IPS-NIHi11 (cell line): ENCODE measurements at regions not wholly inside any gene's neighbourhood (a gene's known extent, or its start where the extent isn't known, plus 50 kb on each side); places are given as distances from the start of the nearest gene placed in this dataset.
"Not testable (repeated sequence)": the region's sequence is repeated elsewhere in the genome, so short reads cannot be mapped to it uniquely, and the experiment has no call there.

Experiments
- DNase-seq: peaks from one replicate; pipeline ENCODE4 v3.0.0; 2012; ENCODE audit warnings: mixed read lengths, low spot score

- DNase-seq = no peak
Measured at GRCh38 chr3:104933972-104934371, 432.7 kb upstream of the ALCAM start.

GRCh38 chr3:104935613-104936012 is 431.1 kb upstream of the ALCAM start:
- DNase-seq = no peak

GRCh38 chr3:104939196-104939595 is 427.5 kb upstream of the ALCAM start:
- DNase-seq = no peak

GRCh38 chr3:104941785-104942184 is 424.9 kb upstream of the ALCAM start:
- DNase-seq = no peak

DNA sequence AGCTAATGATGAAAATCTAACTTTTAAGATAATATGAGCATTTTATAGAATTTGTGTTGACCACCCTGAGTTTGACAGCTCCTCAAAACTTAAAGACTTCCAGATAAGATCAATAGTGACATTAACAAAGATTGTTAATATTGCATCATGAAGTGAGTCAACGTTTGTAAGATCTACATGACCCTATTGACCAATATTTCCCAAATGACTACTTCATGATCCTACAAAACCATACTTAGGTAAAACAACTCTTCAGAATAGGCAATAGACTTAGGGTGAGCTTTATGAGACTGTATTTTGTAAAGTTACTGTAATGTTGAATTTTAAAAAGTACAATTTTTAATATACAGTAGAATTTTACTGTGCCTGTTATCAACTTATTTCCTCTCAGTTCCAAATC is 422.7 kb upstream of the ALCAM start:
- DNase-seq = no peak

- no peak for DNase-seq
Measured at GRCh38 chr3:104947943-104948342, 418.8 kb upstream of the ALCAM start.

DNA sequence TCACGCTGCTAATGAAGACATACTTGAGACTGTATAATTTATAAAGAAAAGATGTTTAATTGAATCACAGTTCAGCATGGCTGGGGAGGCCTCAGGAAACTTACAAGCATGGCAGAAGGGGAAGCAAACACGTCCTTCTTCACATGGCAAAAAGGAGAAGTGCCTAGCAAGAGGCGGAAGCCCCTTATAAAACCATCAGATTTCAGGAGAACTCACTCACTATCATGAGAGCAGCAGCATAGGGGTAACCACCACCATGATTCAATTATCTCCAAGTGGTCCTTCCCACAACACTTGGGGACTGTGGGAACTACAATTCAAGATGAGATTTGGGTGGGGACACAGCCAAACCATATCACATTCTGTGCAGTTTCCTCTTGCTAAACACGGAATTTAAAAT is 416.9 kb upstream of the ALCAM start:
- not testable (repeated sequence) for DNase-seq

GRCh38 chr3:104951426-104951825 is 415.3 kb upstream of the ALCAM start:
- DNase-seq = no peak

DNA sequence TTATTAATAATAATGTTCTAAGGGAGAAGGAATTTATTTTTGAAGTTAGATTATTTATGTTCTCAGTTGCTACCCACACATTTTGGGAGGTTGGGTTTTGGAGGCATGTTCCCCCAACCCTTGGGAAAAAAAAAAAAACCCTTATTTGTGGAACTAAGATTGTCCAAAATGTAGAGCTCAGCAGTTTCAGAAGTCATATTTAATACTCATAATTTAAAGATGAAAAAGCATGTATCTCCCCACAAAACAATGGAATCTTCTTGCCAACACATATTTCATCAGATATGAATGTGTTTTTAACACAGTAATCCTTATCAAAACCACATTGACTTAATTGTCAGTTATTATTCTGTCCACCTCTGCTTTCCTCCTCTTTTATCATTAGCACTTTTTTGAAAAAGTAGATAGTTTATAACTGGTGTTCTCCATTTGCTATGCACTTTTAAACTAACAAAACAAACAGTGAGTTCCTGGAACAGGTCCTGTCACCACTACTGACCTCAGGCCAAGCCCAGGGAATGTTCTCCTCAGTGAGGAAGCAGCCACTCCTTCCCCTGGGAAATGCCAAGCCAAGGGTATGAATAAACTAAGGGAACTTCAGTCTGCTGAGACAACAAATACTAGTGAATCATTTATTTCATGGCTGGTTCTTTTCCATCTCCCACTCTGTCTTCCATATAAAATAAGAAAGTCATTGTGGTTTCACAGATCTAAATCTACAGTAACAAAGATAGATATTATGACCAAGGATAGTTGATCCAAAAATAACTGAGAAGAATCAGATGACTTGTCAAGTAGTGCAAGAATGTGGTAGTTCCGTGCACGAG is 414.4 kb upstream of the ALCAM start:
- DNase-seq = no peak

DNA sequence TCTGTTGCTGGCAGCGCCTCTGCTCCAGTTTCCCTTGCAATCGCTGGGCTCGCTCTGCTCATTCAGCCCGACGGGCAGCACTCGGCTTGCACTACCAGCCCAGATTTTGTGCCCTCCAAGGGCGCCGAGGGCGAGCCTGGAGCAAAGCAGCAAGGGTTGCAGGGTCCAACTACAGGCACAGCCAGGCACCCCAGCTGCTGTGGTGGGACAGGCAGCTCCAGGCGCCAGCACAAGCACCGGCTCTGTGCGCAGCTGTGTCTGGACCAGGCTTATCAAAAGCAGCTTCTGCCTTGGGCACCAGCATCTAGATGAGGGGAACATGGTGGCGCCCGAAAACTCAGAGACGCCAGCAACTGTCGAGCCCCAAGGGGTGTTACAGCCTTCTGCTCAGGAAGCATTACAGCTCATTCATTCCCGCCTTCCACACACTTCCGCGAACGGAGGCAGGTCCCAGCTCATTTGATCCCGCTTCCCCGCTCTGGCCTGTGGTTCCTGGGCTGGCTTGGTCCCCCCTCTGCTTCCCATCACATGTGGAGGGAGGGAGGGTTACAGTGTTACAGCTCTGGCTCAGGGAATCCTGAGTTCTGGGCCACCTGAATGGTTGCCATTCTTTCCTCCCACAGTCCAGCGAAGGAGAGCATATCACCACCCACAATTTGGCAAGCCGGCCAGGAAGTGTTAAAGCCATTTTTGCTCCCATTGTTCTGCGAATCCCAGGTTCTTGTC is 409.9 kb upstream of the ALCAM start:
- no peak for DNase-seq

- DNase-seq = no peak
Measured at GRCh38 chr3:104960579-104960978, 406.1 kb upstream of the ALCAM start.

GRCh38 chr3:104961851-104962250 is 404.9 kb upstream of the ALCAM start:
- no peak for DNase-seq

DNA sequence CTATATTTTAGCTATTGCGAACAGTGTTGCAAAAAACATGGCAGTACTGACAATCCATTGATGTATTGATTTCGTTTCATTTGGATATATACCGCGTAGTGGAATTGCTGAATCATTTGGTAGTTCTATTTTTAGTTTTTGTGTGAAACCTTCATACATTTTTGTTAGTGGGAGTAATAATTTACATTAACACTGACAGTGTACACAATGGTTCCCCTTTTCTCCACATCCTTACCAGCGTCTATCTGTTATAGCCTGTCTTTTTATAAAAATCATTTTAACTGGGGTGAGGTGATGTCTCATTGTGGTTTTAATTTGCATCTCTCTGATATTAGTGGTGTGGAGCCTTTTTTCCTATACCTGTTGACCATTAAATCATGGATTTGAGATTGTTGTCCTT is 392.4 kb upstream of the ALCAM start:
- DNase-seq = no peak

DNA sequence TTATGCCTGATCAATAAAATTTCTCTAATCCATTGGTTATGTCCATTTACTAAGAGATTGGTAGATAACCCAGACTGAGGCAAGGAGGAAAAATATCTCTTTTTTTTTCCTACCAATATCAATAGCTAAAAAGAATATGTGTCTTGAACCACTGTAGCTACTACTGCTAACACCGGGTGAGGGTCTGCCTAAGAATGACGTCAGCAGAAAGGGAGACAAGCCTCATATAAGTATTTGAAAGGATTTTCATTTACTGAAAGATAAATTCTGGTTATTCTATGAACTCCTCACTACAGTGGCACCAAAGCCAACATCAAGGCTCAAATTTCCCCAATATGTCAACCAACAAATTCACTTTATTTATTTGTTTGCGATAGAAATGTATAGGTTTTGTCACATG is 389.0 kb upstream of the ALCAM start:
- no peak for DNase-seq

DNA sequence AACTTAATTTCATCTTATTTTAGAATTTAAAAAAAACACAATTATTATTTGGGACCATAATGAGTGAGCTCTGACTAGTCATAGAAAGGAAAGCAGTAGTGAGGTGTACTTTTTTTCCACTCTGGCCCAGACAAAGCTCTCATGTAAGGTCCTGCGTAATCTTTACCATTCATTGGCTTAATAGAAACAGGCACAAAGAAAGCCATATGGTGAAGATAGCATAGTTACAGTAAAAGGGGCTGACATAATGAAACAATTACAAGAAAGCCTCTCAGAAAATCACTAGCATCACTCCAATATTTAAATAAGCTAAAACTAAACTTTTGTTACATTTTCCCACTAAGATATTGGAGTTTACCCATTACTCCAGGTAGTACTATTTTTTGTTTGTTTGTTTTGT is 384.6 kb upstream of the ALCAM start:
- DNase-seq = no peak

- DNase-seq = no peak
Measured at GRCh38 chr3:104987859-104988258, 378.9 kb upstream of the ALCAM start.

DNA sequence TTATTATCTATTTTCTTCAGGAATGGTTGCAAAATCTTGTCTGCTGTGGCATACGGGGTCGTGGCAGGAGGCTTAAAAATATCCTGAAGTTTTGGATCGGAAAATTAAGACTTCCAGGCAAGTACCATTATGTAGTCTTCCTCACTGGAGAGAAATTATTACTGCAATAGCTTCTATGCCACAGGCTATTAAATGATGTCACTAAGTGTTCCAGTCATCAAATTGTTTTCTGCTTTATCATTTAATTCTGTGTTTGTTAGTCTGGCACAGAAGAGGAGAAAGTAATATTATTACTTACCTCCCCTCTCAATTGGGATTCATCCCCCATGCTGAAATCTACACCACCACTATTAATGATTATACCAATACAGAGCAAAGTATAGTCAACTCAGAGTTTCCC is 378.2 kb upstream of the ALCAM start:
- DNase-seq = no peak

- DNase-seq = no peak
Measured at GRCh38 chr3:104989878-104990277, 376.8 kb upstream of the ALCAM start.

DNA sequence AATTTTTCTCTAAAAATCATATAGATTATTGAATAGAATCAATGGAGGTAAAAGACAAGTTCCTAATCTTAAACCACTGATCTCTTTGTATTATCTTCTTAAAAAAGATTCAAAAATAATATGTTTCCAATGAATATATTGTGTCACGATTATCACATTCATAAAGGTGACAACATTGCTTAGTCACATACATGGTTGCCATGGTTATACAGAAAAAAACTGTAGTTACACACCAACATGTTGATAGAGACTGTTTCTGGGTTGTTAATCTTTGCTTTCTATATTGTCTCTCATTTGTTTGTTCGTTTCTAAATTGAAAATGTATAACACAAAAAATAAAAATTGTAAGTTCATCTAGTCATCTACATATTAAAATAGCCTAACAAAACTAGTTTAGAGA is 376.0 kb upstream of the ALCAM start:
- no peak for DNase-seq

- DNase-seq = no peak
Measured at GRCh38 chr3:104992676-104993075, 374.0 kb upstream of the ALCAM start.

DNA sequence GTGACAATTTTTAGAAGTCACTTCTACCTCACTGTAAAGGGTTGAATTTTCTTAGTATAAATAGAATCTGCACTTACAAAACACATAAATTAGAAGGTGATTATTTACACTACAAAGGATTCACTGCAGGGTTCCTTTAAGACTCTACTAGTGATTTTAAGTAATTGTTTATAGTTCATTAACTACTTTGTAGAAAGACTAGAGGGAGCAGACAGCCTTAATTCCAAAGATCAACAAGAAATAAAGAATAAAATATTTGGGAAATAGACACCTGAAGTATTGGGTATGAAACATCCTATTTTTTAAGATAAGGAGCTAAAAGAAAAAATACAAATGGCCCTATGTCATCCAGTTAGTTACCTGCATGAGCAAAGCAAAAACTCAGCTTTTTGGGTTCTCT is 360.5 kb upstream of the ALCAM start:
- no peak for DNase-seq

GRCh38 chr3:105013657-105014056 is 353.1 kb upstream of the ALCAM start:
- no peak for DNase-seq

DNA sequence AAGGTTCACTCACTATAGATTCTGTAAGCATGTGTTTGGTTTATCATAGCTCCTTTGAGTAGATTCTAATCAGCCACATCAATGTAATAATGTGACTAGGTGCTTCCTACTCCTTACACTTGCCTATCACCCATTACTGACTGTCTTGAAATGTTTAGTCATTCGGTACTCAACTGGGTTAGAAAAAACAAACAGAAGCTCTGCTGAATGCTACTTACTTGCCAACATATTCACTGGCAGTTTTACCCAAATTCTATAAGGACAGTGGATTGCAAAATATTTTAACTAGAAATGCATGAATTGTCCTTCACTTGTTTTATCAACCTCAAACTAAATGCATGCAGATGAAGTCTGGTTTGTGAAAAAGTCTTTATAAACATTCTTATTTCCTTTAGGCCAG is 352.1 kb upstream of the ALCAM start:
- DNase-seq = no peak

DNA sequence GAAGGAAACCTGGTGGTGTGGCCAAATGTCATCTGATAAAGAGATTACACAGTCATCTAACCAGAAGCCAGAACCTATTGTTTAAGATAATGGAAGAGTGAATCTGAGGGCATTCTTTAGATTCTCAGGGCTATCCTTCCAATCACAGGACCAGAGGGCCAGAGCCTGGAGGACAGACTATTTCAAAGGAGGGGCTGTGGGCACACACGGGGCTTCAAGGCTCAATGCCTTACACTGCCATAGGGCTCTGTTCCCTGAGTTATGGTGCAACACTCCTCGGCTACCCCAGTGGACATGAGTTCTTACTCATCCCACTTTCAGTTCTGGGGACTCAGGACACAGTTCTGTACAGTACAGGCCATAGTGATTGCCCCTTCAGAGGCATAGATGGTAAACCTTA is 343.9 kb upstream of the ALCAM start:
- DNase-seq = no peak
